ENCODE measurements at regions not wholly inside any gene's neighbourhood (a gene's known extent, or its start where the extent isn't known, plus 50 kb on each side); places are given as distances from the start of the nearest gene placed in this dataset.

GRCh38 chr2:196256585-196256984 lies 85.2 kb upstream of the STK17B start:
- DNase-seq (ENCODE audit: low read depth, low spot score), result no peak
- no TSS peak for BruUV-seq (replicated peaks)
- dilution Hi-C loops (cut with MboI; ENCODE audit: extremely low pct_ligation_motif_present, low sequenced_read_pairs) (no loop called here), intact Hi-C loops (cut with micrococcal nuclease) (no loop called here)
- Histone ChIP-seq H3K9ac (replicated peaks; ENCODE audit: extremely low read depth, insufficient read depth, low read length) (no peak overlapping the region), H4K20me1 (replicated peaks; ENCODE audit: control insufficient read depth, extremely low read depth, insufficient read depth, low read length) (no peaks in the 10 kb centered on the region), H3K4me2 (ENCODE audit: insufficient read depth, low read length) (no peak overlapping the region), H3K4me1 (ENCODE audit: control insufficient read depth, extremely low read depth, insufficient read depth, low read length) (peaks cover 31% of the 10 kb centered on the region), H3K27ac (ENCODE audit: insufficient read depth, low read depth, low read length) (no peak overlapping the region), H3K9me1 (replicated peaks; ENCODE audit: control insufficient read depth, extremely low read depth, insufficient read depth, low read length) (no peaks in the 10 kb centered on the region), H3K36me3 (ENCODE audit: control insufficient read depth in 2 of 2, extremely low read depth in 1 of 2, insufficient read depth in 2 of 2, low read length in 2 of 2) (peaks cover 10 to 38% of the 10 kb centered on the region in 2 experiments), H3K9me3 (replicated peaks; ENCODE audit: control insufficient read depth, insufficient read depth, low read length) (no peaks in the 10 kb centered on the region), H2AFZ (ENCODE audit: low read depth, low read length) (no peak overlapping the region), H3K79me2 (ENCODE audit: control insufficient read depth, insufficient read depth, low read length) (peaks cover 16% of the 10 kb centered on the region), H3K4me3 (replicated peaks in 1 of 3; ENCODE audit: insufficient read depth in 1 of 3, low read depth in 1 of 3, low read length in 3 of 3) (no peak overlapping the region), H3K27me3 (ENCODE audit: control insufficient read depth in 2 of 2, insufficient read depth in 2 of 2, low read length in 2 of 2) (no peaks in the 10 kb centered on the region)
- no peak for FAIRE-seq
- TF ChIP-seq POLR2A (IDR thresholded peaks at IDR 0.05; ENCODE audit: low read depth, low read length) (no peak), GATA2 (IDR thresholded peaks at IDR 0.05; ENCODE audit: insufficient read depth, insufficient read length, low read depth, low read length) (no peak), EZH2 (IDR thresholded peaks at IDR 0.05; ENCODE audit: borderline replicate concordance, low read depth, low read length, severe bottlenecking) (no peak), FOS (IDR thresholded peaks at IDR 0.05; ENCODE audit: borderline replicate concordance, insufficient read depth, low read length) (no peak), POLR2AphosphoS5 (IDR thresholded peaks at IDR 0.05; ENCODE audit: insufficient read depth, low read depth, low read length) (no peak), JUN (IDR thresholded peaks at IDR 0.05; ENCODE audit: borderline replicate concordance, insufficient read depth, insufficient read length, low read depth) (no peak), MYC (IDR thresholded peaks at IDR 0.05; ENCODE audit: low read depth, low read length) (no peak)
- TF ChIP-seq, protein P1, sequence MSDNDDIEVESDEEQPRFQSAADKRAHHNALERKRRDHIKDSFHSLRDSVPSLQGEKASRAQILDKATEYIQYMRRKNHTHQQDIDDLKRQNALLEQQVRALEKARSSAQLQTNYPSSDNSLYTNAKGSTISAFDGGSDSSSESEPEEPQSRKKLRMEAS (IDR thresholded peaks at IDR 0.05; ENCODE audit: insufficient read depth, insufficient read length), result no peak
- TF ChIP-seq, protein P2, sequence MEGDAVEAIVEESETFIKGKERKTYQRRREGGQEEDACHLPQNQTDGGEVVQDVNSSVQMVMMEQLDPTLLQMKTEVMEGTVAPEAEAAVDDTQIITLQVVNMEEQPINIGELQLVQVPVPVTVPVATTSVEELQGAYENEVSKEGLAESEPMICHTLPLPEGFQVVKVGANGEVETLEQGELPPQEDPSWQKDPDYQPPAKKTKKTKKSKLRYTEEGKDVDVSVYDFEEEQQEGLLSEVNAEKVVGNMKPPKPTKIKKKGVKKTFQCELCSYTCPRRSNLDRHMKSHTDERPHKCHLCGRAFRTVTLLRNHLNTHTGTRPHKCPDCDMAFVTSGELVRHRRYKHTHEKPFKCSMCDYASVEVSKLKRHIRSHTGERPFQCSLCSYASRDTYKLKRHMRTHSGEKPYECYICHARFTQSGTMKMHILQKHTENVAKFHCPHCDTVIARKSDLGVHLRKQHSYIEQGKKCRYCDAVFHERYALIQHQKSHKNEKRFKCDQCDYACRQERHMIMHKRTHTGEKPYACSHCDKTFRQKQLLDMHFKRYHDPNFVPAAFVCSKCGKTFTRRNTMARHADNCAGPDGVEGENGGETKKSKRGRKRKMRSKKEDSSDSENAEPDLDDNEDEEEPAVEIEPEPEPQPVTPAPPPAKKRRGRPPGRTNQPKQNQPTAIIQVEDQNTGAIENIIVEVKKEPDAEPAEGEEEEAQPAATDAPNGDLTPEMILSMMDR (IDR thresholded peaks at IDR 0.05; ENCODE audit: extremely low read depth in 1 of 2, insufficient read depth in 1 of 2, low read depth in 1 of 2, low read length in 2 of 2), result no peak
- CTCF ChIA-PET, result interaction anchor here (0.7 to 1.6 kb wide), 3 partner anchors 9 to 24 kb away, joined by 3 to 6 read pairs (median 4); no protein-coding TSS in a partner anchor
- POLR2A ChIA-PET, result no interaction called here

All from endothelial cell of umbilical vein (primary cell).